Colonic mucosa (tissue), 4 donors: ENCODE measurements at regions not wholly inside any gene's neighbourhood (a gene's known extent, or its start where the extent isn't known, plus 50 kb on each side); places are given as distances from the start of the nearest gene placed in this dataset.

ENCODE experiments used
- DNase-seq: peaks from one replicate; pipeline ENCODE4 v3.0.0-alpha.2; 2020
- H3K27ac ChIP-seq: fragments of 200-600 bp; one replicate; pipeline ENCODE4 v1.8.0; 2021
- H3K27me3 ChIP-seq: fragments of 200-600 bp; one replicate; pipeline ENCODE4 v1.8.0; 2021
- H3K36me3 ChIP-seq: fragments of 200-600 bp; one replicate; pipeline ENCODE4 v1.8.0; 2021
- H3K4me1 ChIP-seq: fragments of 200-600 bp; one replicate; pipeline ENCODE4 v1.8.0; 2021; ENCODE audit warnings: mild to moderate bottlenecking
- H3K4me3 ChIP-seq: fragments of 200-600 bp; one replicate; pipeline ENCODE4 v1.8.0; 2021
- H3K9ac ChIP-seq, 2 donors: one replicate each; pipeline ENCODE4 v1.7.0; 2013; ENCODE audit warnings: control low read depth in 2 of 2, low read depth in 2 of 2, low read length in 2 of 2
- H3K9me3 ChIP-seq: fragments of 200-600 bp; one replicate; pipeline ENCODE4 v1.8.0; 2021
- intact Hi-C: fragments of 100-400 bp; cut with DNase I; formaldehyde crosslinking; loops from one replicate; pipeline ENCODE4 v1.14.1; 2022
- TF ChIP-seq, protein P1 (sequence below): fragments of 200-600 bp; IDR thresholded peaks from one replicate; pipeline ENCODE4 v1.8.0; 2022; ENCODE audit warnings: antibody characterized with exemption, mild to moderate bottlenecking
- donor health status: healthy.
- donor health status: DM: no; HTN: no; CAD: no.
- donor health status: DM: no; HTN: no; CAD: no.

- no peak for DNase-seq
- H3K27me3 ChIP-seq, result no peaks in the 10 kb centered on the region
- H3K9ac ChIP-seq, result no peak overlapping the region
- H3K4me3 ChIP-seq, result no peak overlapping the region
- H3K36me3 ChIP-seq, result no peaks in the 10 kb centered on the region
- TF ChIP-seq, protein P1, sequence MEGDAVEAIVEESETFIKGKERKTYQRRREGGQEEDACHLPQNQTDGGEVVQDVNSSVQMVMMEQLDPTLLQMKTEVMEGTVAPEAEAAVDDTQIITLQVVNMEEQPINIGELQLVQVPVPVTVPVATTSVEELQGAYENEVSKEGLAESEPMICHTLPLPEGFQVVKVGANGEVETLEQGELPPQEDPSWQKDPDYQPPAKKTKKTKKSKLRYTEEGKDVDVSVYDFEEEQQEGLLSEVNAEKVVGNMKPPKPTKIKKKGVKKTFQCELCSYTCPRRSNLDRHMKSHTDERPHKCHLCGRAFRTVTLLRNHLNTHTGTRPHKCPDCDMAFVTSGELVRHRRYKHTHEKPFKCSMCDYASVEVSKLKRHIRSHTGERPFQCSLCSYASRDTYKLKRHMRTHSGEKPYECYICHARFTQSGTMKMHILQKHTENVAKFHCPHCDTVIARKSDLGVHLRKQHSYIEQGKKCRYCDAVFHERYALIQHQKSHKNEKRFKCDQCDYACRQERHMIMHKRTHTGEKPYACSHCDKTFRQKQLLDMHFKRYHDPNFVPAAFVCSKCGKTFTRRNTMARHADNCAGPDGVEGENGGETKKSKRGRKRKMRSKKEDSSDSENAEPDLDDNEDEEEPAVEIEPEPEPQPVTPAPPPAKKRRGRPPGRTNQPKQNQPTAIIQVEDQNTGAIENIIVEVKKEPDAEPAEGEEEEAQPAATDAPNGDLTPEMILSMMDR, result no peak
- H3K9me3 ChIP-seq, result no peaks in the 10 kb centered on the region
- intact Hi-C loops, result no loop called here
- H3K27ac ChIP-seq, result no peak overlapping the region
- H3K4me1 ChIP-seq, result no peaks in the 10 kb centered on the region
These were observed 142.4 kb upstream of the KCNMB2 start for GRCh38 chr3:178393824-178394223.

GRCh38 chr3:178396318-178396717 is 139.9 kb upstream of the KCNMB2 start:
- Histone ChIP-seq H3K4me1 (no peaks in the 10 kb centered on the region), H3K9me3 (no peaks in the 10 kb centered on the region), H3K27ac (no peak overlapping the region), H3K27me3 (no peaks in the 10 kb centered on the region), H3K36me3 (no peaks in the 10 kb centered on the region), H3K4me3 (no peak overlapping the region), H3K9ac (no peak overlapping the region)
- DNase-seq, result no peak
- TF ChIP-seq, protein P1, result no peak
- intact Hi-C loops, result no loop called here

DNA sequence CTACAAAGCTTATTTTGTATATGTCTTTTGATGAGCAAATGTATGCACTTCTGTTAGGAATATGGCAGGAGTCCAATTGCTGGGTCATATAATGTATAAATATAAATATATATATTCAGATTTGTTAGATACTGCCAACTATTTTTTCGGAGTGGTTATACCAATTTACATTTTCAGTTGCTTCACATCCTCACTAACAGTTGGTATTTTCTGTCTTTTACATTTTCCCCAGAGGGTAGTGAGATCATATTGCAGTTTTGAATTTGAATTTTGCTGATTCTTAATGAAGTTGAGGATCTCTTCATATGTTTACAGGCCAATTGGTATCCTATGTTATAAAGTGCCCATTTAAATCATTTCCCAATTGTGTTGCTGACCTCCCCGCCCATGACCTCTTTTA is 139.0 kb upstream of the KCNMB2 start:
- Histone ChIP-seq H3K27ac (no peak overlapping the region), H3K9ac (no peak overlapping the region), H3K4me3 (no peak overlapping the region), H3K4me1 (no peaks in the 10 kb centered on the region), H3K36me3 (no peaks in the 10 kb centered on the region), H3K9me3 (no peaks in the 10 kb centered on the region), H3K27me3 (no peaks in the 10 kb centered on the region)
- no peak for DNase-seq
- intact Hi-C loops, result no loop called here
- TF ChIP-seq, protein P1, result no peak

- Histone ChIP-seq H3K9ac (no peak overlapping the region), H3K9me3 (no peaks in the 10 kb centered on the region), H3K4me1 (no peaks in the 10 kb centered on the region), H3K36me3 (no peaks in the 10 kb centered on the region), H3K27ac (no peak overlapping the region), H3K27me3 (no peaks in the 10 kb centered on the region), H3K4me3 (no peak overlapping the region)
- intact Hi-C loops, result no loop called here
- TF ChIP-seq, protein P1, result no peak
- DNase-seq, result no peak
These were observed 138.4 kb upstream of the KCNMB2 start for GRCh38 chr3:178397836-178398235.

DNA sequence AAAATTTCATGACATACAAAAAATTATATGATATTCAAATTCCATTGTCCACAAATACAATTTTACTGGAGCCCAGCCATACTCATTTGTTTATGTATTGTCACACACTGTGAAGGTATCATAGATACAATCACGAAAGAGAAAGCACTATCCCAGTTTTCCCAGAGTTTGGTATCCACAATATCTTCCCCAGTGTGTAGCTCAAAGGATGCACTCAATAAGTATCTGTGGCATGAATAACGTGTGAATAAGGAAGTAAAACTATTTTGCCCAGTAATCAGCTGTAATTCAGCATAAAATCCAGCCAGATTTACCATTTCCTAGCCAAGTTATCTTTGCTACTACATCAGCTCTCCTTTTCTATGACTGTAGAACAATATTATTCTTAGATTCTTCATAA is 131.3 kb upstream of the KCNMB2 start:
- Histone ChIP-seq H3K4me3 (no peak overlapping the region), H3K4me1 (no peaks in the 10 kb centered on the region), H3K9ac (no peak overlapping the region), H3K27me3 (no peaks in the 10 kb centered on the region), H3K9me3 (no peaks in the 10 kb centered on the region), H3K27ac (no peak overlapping the region), H3K36me3 (no peaks in the 10 kb centered on the region)
- TF ChIP-seq, protein P1, result no peak
- intact Hi-C loops, result no loop called here
- DNase-seq, result no peak

DNA sequence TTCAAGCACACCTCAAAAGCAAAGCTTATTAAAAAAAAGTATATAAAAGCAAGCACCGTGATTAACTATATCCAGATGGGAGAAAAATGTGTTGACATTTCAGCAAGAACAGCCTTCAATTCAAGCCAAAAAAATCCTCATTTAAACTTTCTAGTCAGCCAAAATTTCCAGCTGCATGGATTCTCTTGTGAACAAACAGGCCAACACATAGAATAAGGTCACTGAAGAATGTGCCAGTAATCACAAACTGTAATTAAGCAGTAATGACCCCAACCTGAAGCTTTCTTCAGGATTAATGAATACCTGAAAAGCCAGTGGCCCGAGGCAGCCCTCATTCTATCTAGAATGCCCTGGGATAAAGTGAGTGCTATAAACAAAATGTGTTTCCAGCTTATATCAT is 130.7 kb upstream of the KCNMB2 start:
- intact Hi-C loops, result no loop called here
- TF ChIP-seq, protein P1, result no peak
- Histone ChIP-seq H3K4me3 (no peak overlapping the region), H3K9ac (no peak overlapping the region), H3K9me3 (no peaks in the 10 kb centered on the region), H3K27me3 (no peaks in the 10 kb centered on the region), H3K4me1 (no peaks in the 10 kb centered on the region), H3K27ac (no peak overlapping the region), H3K36me3 (no peaks in the 10 kb centered on the region)
- DNase-seq, result no peak
